HG03135 (cell line): ENCODE measurements at regions not wholly inside any gene's neighbourhood (a gene's known extent, or its start where the extent isn't known, plus 50 kb on each side); places are given as distances from the start of the nearest gene placed in this dataset.

Source experiments
- ATAC-seq: cut with Tn5 transposase; IDR thresholded peaks from one replicate; pipeline ENCODE4 v1.9.1; 2021; ENCODE audit warnings: mild to moderate bottlenecking, moderate library complexity; ENCODE audit not compliant: unreplicated experiment

DNA sequence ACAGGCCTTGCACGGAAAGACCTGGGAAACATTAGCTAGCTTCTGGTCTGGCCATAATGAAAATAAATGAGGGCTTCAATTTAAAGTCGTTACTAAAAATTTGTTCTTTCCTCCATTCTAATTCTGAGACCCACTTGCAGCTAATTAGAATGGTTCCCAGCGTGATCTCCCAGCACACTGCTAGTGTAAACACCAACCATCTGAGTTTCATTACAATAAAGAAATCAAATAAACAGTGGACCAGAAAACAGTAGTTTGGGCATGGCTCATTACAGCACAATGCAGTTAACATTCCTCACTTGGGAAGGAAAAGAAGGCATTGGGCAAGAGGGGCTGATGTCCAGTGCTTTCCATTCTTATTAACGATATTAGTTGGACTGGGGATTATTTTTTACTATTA lies 410.9 kb upstream of the SOX9 start:
- no peak for ATAC-seq

DNA sequence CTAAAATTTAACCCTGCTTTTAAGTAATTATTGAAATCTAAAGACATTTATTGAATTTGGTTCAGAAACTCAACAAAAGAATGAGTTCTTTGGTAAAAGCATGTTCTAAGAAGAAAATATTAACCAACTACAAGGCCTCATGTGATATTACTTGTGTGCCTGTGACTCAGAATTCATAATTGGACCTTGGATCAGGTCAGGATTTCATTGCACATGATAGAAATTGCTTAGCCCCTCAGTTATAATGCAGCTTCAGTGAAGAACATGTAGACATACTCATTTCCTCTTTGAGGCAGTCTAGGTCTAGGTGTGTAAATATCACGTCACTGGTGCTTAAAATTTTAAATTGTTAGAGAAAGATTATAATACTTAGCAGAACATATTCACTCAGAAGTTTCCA lies 410.0 kb upstream of the SOX9 start:
- no peak for ATAC-seq

DNA sequence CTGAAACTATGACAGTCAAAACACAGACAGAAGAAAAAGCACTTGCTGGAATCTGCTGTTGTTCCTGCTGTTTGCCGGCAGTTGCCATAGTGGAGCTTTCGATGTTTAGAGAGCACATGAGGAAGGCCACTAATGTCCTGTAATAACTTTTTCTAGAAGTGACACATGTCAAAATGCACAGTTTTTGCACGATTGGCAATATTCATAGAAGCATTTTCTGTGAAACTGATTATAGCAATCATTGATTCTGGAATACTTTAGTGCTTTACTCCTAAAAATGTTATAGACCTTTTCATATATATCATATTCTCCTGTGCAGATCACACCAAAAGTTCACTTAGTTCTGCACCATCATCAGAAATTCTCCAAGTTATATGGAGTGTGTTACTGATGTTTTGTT lies 407.0 kb upstream of the SOX9 start:
- no peak for ATAC-seq

DNA sequence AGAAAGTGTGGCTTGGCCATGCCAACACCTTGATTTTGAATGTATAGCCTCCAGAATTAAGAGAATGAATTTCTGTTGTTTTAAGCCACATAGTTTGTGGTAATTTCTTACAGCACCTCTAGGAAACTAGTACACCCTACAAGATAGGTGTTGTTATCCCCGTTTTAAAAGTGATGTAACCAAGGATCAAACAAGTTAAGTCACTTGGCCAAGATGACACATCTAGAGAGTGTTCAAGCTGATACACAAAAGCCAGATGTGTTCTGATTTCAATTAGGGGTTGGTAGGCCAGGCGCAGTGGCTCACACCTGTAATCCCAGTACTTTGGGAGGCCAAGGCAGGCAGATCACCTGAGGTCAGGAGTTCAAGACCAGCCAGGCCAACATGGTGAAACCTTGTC lies 396.5 kb upstream of the SOX9 start:
- no peak for ATAC-seq

DNA sequence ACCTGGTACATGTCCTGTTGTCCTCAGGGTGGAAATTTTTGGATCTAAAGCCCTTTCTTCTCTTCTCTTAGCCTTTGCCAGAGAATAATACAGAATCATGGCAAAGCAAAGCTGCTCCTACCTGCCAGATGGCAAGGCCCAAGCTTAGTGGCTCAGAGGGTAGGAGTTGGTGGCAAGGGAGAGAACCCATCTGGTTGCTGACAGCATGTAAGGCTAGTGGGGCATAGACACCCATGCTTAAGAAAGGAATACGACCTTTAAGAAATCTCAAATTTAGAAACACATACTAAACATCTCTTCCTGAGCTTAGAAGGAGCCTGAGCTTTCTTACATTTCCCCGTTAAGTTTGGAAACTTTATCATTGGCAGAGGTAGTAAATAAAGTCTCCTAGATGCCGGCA lies 395.0 kb upstream of the SOX9 start:
- no peak for ATAC-seq

DNA sequence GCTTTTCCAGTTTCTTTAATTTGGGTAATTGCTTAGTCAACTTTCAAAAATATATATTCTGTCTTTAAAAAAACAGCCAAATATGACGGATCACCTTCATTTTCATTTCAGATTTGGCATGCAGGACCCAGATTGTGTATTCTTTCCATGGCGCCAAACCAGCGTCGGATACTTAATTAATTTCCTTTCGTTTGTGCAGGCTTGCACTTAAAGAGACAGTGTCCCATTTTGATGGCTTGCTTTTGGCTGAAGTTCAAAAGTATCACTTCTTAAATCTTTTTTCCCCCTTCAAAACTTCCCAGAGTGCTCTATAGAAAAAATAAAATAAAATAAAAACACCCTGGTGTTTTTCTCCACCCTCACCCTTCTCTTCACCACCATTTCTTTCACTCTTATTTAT lies 394.5 kb upstream of the SOX9 start:
- ATAC-seq = no peak

DNA sequence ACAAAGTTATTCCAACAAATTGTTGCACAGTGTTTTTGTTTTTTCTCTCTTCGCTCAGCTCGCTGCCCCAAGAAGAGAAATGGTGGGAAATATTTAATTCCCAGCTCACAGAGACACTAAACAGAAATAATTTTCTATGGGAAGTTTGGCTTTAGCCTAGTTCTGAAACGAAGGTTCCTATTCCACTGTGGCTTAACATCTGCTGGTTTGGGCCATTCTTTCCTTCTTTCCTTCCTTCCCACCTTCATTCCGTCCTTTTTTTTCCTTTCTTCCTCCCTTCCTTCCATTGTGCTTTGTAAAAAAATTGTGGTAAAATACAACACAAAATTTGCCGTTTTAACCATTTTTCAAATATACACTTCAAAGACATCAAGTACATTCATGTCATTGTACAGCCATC lies 393.5 kb upstream of the SOX9 start:
- no peak for ATAC-seq

DNA sequence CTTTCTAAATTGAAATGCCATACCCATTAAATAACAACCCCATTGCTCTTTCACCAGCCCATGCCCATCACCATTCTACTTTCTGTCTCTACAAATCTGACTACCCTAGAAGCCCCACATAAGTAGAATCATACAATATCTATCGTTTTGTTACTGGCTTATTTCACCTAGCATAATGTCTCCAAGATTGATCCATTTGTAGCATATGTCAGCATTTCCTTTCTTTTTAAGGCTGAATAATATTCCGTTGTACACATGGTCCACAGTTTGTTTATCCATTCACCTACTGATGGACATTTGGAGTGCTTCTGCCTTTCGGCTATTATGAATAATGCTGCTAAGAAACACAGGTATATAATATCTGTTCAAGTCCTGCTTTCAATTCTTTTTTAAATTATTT lies 393.1 kb upstream of the SOX9 start:
- no peak for ATAC-seq

DNA sequence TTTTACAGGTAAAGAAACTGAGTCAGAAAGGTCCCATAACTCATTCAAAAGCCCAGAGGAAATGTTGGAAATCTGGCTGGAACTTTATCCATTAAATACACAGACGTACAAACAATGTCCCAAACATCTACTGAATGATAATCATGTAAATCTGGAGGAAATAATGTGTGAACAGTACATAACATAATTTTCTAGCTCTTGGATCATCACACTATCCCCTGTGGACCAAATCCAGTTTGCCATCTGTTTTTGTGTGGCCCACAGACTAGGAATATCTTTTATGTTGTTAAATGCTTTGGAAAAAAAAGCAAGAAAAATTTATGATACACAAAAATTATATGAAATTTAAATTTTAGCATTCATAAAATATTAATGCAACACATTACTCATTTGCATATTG lies 389.9 kb upstream of the SOX9 start:
- ATAC-seq = no peak

DNA sequence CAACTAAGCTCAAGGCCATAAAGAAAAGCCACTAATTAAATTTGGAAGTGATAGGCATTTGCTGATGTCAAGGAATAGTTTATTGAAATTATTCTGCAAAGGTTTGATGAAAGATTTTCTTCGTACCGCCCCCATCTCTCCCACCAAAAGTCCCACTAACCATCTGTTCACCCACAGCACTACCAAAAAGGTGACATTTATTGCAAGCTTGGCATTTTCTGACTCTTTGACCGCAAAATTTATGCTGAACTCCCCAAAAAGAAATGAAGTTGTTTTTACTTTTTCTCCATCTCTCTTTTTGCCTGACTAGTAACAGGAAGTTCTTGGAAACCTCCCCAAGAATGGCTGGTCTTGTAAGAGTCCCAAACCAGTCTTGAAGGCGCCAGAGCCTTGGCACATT lies 384.9 kb upstream of the SOX9 start:
- no peak for ATAC-seq

DNA sequence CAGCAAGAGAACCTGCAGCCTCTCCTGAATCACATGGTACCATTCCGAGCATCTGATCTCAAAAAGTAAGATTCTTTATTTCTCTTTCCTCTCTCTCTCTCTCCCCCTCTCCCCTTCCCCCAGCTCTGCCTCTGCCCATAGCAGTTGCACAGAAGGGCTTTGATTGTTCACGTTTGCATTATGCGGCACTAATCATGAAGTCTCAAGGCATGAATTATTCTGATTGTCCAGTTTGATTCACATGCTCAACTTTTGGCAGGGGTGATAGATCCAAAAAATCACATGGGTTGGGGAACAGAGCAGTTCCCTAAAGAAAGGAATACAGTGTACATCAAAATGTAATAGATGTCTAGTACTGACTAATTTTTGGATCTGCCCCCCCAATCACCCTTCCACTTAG lies 380.0 kb upstream of the SOX9 start:
- ATAC-seq = no peak

DNA sequence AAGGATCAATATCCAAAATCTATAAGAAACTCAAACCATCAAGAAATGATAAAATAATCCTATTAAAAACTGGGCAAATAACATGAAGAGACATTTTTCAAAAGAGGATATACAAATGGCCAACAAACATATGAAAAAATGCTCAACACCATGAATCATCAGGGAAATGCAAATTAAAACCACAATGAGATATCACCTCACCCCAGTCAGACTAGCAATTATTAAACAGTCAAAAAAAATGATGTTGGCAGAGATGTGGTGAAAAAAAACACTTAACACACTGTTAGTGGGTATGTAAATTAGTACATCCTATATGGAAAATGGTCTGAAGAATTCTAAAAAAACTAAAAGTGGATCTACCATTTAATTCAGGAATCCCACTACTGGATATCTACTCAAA lies 379.0 kb upstream of the SOX9 start:
- ATAC-seq = no peak

DNA sequence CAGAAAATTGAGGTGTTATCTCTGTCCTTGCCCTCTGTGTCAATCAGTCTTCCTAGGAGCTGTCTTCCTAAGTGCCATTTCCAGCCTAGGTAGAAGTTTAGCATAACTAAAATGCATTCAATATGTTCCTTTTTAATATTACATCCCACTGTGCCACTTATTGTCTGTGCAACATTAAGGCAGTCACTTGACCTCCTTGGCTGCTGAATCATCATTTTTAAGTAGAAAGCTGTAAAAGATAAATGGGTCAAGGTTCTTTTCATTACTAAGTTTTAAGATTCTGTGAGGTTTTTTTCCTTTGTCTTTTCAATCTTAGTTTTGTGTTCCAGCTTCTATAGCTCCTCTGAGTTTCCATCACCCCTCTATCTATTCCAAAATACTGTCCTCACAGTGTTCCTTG lies 371.9 kb upstream of the SOX9 start:
- no peak for ATAC-seq

DNA sequence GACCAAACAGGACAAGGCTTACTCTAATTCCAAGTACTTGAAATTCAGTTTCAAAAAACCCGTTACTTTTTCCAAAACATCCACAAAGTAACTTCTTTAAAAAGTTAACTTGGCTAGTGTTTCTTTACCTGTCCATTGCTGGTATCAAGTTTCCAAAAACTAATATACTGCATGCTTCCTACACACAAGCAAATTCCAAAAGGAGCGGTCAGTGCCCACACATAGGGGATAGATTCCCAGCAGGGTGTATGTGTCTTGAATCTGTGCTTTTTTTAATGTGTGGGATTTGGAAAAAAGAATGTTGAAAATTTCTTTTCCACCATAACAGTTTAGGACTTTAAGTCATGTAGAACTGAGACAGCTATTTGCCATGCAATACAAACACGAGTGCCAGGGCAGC lies 367.8 kb upstream of the SOX9 start:
- ATAC-seq = no peak

DNA sequence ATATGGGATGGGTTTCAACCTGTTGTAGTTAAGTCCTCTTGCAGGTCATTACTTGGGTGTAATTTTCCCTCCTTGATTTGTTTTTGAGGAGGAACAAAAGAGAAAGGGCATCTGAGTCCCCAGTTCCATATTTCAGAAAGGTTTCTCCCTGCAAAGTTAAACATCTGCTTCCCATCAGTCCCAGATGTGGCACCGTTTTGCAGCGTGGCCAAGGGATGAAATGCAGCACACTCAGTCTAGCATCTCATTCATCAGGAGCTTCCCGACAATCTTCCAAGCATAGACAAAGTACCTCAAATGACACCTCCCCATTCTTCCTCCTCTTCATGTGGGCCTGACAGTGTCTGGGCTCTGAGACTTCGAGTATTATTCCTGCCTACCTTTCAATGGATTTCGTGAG lies 363.7 kb upstream of the SOX9 start:
- ATAC-seq = no peak

DNA sequence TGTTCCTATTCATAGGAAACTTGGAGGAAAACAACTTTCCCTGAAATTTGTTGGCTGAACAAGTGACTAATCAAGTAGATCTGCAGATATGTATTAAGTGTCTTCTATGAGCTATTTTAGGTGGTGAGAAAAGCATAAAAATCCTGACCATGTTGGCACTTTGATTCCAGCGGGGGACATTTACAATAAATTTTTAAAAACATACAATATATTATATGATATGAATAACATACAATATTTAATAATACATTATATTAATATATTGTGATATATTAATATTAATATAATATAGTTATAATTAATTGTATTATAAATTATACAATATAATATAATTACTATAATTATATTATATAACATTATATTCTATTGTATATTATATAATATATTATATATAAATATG lies 362.9 kb upstream of the SOX9 start:
- no peak for ATAC-seq

DNA sequence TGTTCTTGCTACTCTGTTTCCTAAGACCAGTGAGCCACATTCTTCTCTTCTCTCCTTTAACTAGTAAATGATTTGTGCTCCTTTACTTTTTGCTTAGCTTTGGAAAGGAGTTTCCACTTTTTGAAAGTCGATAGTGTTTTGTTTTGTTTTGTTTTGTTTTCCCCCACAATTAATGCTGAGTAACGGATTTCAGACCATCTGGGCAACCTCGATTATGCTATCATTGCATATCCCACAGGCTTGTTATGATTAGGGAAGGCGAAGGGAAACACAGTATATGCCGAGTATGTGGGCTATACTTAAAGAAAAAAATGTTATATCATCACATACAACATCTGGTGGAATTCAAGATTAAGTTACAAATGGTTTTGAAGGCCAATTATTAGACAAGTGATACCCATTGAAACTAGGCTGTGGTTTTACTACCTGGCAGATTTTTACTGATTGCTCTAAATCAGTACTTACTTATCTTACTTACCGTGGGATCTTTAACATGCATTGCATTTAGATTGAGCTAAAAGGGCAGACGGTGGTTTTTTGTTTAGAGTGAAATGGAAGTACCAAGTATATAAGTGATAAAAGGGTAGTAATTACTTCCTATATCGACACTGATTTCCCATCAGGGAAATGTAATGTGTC lies 361.3 kb upstream of the SOX9 start:
- ATAC-seq = no peak

DNA sequence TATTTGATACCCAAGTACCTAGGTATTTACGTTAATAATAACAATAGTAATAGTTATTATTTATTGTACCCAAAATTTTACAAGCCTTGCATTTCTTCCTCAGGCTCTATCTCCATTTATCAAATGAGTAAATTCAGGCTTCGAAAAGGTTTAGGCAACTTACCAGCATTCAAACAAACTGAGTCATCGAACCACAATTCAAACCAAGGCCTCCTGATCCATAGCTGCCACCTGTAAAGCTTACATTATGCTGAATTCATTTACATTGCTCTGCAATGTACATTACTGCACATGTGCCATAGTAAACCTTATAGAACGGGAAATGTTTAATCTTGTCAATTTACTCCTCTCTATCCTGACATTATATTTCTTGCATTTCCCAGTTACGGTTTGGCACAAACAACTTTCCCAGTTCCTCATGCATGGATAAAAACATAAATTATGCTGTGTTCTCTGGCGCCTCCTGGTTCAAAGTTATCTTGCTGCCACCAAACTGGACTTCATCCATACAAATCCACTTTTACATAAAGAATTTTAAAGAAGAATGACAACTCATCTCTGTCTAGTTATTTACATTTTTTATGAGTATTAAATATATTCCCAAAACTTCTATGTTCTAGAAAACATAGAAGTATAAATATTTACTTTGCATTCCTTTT lies 360.6 kb upstream of the SOX9 start:
- ATAC-seq = no peak

DNA sequence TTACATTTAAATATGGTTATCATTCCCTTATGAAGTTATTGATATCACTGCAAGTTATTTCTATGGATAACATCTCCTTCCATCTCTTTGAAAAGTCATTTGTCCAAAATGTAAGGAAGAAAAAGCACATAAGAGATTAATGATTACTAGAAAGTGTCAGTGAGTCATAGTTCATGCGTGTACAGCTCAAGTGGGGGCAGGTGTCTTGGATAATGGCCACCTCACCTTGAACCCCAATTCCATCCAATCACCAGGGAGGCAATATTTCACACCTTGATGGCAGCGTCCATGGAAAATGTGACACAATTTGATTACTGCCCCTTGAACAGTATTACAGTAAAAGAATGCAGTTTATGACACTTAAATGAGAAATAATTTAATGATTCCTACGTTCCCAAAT lies 358.3 kb upstream of the SOX9 start:
- ATAC-seq = no peak

DNA sequence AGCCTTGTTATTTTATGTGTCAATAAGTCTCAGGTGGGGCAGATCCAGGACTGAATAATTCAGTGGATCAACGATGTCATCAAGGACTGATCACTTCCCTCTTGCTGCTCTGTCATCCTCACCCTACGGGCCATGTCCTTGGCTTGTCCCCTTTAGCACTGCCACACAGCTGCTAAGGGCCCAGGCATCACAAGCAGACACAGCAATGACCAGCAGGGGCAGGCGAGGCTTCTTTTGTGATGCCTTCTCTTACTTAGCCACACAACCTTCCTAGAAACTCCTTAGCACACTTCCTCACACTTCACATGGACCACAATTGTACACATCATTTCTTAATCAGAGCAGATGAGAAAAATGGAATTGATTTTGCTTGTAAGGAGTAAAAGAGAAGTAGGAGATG lies 356.3 kb upstream of the SOX9 start:
- no peak for ATAC-seq

DNA sequence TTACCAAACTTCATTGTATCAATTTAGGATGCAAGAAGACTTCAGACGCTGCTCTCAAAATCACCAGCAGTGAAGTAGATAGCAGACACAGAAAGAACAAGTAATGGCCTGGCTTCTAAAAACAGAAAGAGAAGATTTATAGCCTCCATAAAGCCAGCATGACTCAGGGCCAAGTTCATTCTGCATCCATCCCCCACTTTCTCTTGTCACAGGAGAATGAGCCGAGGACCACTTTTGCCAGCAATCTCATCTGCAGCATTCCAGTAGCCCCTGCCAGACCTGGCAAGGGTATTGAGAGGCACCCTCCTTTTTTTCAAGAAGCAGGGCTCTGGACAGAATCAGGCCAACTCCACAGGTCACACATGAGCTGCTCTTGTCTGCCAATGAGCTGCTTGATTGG lies 355.4 kb upstream of the SOX9 start:
- no peak for ATAC-seq

DNA sequence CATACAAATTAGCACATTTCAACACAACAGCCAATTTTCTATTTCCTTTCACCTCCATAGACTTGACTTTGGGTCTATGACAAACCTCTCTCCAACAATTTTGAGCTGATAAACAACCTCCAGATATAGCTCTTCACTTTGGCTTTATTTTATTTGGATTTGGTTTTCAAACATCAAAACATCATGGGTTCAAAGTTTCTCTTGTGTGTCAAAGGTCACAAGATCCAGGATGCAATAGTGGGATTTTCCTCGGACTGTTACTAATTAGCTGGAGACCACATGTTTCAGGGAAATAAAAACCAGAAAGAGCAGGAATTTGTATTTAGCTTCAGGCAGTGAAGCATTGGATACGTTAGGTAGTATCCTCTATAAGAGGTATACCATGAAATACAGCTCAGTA lies 351.0 kb upstream of the SOX9 start:
- ATAC-seq = no peak

DNA sequence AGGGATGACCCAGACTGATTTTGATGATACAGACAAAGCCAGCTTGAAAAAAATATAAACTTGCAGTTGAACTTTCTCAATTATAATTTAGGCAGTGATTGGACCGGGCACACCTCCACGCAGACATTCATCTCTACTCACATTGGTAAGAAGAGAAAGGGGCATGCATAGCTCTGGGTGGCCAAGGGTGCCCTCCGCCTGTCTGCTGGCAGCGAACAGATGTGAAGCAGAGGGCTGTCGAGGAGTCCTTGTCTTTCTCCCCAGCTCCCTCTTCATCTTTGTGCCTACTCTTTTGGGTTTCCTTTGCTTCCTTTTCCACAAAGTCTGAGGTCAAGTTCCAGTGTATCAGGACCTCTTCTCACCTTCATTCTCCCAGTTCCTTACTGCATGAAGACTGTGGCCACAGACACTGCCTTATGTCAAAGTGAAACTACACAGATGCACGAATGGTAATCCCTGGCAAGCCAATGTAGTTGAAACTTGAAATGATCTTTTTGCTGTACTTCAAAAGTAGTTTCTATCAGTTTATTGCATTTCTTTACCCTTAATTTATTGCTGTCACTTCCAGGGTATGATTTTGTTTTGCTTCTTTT lies 343.7 kb upstream of the SOX9 start:
- no peak for ATAC-seq
